Fibroblast of skin of right biceps (primary cell): ENCODE measurements at regions not wholly inside any gene's neighbourhood (a gene's known extent, or its start where the extent isn't known, plus 50 kb on each side); places are given as distances from the start of the nearest gene placed in this dataset.
A peak's percentile ranks its signal among the peaks of the same experiment; 100 is the strongest.

Experiments
- DNase-seq: peaks from one replicate; pipeline ENCODE4 v3.0.0-alpha.2; 2013

GRCh38 chr2:121085801-121086200 is 199.2 kb downstream of the TFCP2L1 start:
- no peak for DNase-seq

DNA sequence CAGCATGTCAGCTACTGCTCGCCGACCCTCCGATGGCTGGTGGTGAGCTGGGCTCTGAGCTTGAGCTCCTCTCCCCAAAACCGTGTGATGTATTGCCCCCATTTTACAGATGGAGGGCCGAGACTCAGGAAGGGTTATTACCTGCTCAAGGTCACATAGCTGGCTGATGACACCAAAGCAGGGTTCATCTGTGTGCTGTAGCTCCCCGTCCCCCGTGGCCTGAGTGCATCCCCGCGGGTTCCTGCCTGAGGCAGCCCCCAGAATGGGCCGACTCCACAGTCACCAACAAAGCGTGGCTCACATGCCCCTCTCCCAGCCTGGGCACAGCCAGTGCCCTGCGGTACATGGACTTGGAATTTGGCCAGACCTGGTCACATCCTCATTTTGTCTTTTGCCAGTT is 198.6 kb downstream of the TFCP2L1 start:
- DNase-seq, result no peak

DNA sequence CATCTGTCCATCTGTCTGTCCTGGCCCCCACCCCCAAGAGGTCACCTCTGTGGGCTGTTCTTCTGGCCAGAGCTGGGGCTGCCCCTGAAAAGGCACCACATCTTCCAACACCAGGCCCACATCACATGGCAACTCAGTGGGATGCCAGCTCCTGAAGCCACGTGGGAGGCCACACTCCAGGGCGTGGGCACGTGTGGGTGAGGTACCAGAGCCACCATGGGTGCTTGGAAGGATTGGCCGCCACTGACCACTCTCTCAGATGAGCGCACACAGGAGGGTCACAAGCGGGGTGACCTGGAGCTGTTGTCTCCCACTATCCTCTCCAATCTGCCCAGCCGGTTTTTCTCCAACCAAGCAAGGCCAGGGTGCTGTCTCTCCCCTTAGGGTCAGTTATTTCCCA is 197.9 kb downstream of the TFCP2L1 start:
- no peak for DNase-seq

DNA sequence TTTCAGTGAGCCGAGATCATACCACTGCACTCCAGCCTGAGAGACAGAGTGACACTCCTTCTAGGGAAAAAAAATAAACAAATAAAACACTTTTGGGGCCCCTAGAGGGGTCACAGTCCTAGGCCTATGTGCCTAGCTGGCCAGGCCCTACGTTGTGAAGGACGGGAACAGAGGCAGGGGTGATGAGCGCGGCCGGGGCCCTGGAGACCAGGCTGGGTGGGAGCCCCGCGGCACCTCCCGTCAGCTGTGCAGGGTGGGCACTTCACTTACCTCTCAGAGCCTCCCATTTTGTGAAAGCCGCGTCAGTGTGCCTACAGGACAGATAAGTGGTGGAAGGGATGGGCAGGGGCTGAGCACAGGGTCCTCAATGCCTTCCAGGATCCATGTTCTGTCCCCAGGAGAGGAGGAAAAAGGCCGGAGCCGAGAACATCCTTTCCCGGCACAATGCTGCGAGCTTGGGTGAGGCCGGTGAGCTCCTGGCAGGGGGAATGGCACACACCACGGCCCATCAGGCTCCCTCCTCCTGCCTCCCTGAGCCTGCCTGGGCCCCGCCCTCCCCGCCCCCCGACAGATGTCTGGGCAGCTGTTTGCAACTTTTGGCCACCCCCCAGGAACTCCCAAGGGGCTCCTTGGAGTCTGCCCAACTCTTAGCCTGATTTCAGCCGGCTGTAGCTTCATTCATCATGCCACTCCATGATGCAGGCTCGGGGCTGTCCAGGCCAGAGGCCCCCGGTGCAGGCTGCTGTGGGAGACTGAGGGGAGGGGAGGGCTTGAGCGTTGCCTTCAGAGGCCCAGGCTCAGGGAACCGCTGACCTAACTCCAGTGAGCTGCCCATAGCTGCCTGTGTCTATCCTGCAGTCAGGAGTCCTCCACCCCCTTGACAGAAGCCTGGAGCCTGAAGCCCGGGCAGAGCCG is 196.5 kb downstream of the TFCP2L1 start:
- peak; percentile 50 for DNase-seq

GRCh38 chr2:121089166-121089510 is 195.9 kb downstream of the TFCP2L1 start:
- DNase-seq, result no peak

- DNase-seq, result no peak
These were observed 194.8 kb downstream of the TFCP2L1 start for GRCh38 chr2:121090088-121090715.

DNA sequence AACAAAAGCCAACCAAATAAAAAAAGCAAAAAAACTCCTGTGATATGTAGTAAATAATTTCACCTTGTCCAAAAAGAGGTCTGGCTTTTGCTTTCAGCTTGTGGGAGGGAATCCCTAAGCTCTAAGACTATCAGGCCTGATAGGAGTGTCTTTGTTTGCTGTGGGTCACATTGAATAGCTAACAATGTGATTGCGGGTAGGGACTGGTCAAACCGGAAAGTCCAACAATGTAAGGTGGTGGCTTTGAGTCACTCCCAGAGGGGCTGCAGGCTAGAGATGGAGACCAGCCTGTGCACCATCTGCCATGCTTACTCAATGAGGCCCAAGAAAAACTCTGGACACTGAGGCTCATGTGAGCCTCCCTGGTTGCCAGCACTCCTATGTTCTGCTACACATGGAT is 192.9 kb downstream of the TFCP2L1 start:
- no peak for DNase-seq

GRCh38 chr2:121093692-121094091 is 191.3 kb downstream of the TFCP2L1 start:
- peak; percentile 31 for DNase-seq

DNA sequence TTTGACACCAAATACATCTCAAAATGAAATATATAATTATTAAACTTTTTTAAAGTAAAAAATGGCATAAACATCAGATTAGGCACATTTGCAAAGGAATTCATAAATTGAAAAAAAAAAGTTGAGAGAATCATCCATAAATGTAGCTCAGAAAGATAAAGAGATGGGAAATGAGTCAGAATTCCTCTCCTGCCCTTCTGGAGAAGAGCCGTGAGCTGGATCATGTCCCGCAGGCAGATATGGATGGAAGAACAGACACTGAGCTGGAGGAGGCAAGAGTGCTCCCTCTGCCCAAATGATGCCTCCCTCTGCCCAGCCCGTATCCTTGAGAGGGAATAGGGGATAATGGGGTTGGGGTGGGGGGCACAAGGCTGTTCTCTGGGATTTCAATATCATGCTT is 190.9 kb downstream of the TFCP2L1 start:
- peak; percentile 59 for DNase-seq

DNA sequence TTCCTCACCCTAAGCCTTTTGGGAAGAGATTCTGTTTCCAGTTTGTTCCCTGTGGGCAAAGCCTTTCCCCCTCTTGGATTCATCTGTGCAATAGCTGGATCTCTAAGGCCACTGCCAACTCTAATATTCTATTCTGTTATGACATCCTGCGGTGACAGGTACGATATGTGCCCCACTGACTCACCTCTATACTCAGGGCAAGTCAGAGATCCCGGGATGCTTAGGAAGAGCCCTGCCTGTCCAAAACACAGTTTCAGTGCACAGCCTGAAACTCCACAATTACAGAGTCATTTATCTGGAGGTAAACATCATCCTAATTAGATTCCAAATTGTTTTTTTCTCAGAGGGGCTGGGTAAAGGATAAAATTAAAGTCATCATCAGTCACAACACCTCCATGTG is 190.2 kb downstream of the TFCP2L1 start:
- DNase-seq, result no peak

DNA sequence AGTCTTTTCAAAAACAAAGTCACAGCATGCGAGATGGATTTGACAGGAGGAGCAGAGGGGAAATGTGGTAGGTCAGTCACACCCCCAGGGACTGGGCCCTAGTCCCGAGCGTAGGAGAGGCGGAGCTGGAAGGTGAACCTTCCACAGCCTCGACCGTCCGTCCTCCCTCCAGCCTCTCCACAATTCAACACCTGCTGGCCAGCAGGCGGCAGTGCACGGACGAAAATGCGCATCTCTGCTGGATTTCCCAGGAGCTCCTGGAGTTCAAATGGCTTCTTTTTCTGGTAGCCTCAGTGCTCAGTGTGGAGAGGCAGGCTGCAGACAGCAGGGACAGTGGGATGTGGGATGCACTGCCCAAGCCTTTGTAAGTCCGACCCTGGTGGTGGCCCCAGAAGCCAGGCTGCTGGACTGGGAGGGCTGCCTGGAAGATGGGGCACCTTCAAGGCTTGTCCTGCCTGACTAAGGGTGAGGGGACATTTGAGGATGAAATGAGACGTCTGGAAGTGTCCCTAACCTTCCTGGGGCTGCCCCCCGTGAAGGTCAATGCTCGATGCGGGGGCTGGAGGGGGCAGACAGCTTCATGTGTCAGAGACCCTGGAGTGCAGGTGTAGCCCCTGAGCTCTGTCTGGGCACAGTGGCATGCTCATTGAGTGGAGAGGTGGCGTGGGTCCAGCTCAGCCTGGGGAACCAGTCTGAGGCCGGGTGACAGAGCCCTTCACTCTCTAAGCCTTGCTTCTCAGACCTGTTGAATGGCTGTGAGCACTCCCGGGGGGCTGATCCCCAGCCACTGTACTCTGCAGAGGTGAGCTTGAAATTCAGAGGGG is 189.5 kb downstream of the TFCP2L1 start:
- DNase-seq, result peak; percentile 53

DNA sequence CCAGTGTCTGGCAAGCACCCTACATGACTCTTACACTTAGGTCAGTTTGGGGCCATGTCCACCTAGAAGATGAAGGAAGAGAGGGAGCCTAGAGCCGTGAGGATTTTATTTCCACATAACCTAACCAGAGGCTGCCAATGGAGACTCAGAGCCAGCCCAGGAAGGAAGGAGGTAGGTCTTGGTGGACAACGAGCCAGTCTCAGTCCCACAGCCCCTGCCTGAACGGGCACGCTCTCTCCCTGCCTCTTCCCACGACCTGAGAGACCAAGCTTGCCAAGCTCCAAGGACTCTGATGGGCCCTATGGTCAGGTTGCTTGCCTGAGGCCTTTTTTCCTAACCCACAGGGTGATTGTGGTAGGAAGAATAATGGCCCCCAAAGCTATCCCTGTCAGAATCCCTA is 188.4 kb downstream of the TFCP2L1 start:
- no peak for DNase-seq

GRCh38 chr2:121098556-121098955 is 186.4 kb downstream of the TFCP2L1 start:
- DNase-seq, result no peak

- DNase-seq, result no peak
These were observed 185.4 kb downstream of the TFCP2L1 start for GRCh38 chr2:121099329-121100290.

GRCh38 chr2:121101093-121101715 is 183.8 kb downstream of the TFCP2L1 start:
- no peak for DNase-seq

GRCh38 chr2:121102941-121103340 is 182.1 kb downstream of the TFCP2L1 start:
- DNase-seq, result no peak

DNA sequence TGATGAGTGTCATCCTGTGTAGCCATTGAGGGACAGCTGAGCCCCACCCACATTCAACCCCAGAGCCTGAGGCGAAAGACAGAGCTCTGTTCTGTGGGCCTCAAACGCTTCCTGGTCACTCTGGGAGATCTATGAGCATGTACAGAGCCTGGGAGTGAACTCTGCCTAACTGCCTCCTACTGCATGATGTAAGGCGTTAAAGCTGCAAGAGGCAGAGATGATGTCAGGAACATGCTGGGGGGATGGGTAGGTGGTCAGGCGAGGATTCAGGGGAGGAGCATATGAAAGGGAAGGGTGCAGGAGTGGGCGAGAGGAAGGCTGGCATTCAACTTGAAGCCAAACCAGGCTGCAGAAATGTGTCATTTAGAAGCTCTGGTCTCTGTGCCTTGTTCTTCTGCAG is 181.0 kb downstream of the TFCP2L1 start:
- no peak for DNase-seq

GRCh38 chr2:121104721-121105141 is 180.3 kb downstream of the TFCP2L1 start:
- no peak for DNase-seq

- DNase-seq, result no peak
These were observed 174.1 kb downstream of the TFCP2L1 start for GRCh38 chr2:121110924-121111323.

DNA sequence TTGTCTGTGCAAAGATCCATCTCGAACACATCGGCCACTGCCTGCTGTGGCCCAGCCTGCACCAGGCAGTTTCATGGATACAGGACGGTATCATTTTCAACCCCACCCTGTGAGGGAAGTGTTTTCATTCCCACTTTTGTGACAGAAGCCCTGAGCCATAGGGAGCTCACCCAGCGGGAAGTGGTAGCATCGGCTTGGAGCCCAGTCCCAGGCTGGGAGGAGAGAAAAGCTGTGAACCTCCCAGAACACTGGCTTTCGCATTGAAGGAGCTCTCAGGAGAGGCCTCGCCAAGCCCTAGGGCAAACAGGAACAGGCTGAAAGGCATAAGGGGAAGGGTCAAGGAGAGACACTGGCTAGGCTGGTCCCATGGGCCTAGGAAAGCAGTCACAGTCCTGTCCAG is 166.1 kb downstream of the TFCP2L1 start:
- no peak for DNase-seq

DNA sequence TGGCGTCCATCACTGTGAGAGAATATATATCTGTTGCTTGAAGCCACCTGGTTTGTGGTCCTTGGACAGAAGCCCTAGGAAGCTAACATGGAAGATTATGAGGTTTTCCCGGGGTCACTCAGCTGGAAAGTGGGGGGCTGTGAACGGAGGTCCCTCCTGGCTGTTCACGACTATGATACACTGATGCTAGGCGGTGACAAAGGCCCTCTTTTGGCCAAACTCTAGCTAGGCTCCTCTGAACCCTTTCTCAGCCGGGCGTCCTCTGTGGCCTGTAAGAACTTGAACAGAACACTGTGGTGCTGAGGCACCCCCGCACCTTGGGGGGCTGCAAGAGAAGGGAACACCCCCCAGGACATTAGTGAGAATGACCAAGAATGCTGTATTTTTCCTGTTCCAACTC is 164.6 kb downstream of the TFCP2L1 start:
- no peak for DNase-seq

GRCh38 chr2:121120991-121121390 is 164.0 kb downstream of the TFCP2L1 start:
- DNase-seq, result no peak
